ENCODE measurements at regions not wholly inside any gene's neighbourhood (a gene's known extent, or its start where the extent isn't known, plus 50 kb on each side); places are given as distances from the start of the nearest gene placed in this dataset.
"Not testable (repeated sequence)": the region's sequence is repeated elsewhere in the genome, so short reads cannot be mapped to it uniquely, and the experiment has no call there.

DNA sequence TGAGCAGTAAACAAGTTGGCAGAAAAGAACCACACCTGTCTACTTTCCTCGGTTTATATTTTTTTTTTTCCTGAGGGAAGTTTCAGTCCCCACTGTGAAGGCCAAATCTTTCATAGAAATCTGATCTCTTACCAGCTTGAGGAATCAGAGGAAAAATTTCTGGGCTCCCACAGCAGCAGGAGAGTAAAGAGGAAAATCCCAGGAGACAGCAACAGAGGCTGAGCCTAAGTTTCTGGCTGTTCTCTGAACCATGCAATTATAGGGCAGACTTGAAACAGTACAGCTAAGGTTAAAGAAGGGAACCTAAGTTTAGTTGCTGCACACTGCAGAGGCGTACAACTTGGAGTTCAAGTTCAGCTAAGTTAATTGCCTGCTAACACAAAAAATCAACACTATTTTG, 1090.9 kb upstream of the INTU start:
- TF ChIP-seq EP300 (IDR thresholded peaks at IDR 0.05) = no peak
- TF ChIP-seq, protein P1, sequence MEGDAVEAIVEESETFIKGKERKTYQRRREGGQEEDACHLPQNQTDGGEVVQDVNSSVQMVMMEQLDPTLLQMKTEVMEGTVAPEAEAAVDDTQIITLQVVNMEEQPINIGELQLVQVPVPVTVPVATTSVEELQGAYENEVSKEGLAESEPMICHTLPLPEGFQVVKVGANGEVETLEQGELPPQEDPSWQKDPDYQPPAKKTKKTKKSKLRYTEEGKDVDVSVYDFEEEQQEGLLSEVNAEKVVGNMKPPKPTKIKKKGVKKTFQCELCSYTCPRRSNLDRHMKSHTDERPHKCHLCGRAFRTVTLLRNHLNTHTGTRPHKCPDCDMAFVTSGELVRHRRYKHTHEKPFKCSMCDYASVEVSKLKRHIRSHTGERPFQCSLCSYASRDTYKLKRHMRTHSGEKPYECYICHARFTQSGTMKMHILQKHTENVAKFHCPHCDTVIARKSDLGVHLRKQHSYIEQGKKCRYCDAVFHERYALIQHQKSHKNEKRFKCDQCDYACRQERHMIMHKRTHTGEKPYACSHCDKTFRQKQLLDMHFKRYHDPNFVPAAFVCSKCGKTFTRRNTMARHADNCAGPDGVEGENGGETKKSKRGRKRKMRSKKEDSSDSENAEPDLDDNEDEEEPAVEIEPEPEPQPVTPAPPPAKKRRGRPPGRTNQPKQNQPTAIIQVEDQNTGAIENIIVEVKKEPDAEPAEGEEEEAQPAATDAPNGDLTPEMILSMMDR (IDR thresholded peaks at IDR 0.05) = no peak
- no peak for TF ChIP-seq POLR2AphosphoS5 (IDR thresholded peaks at IDR 0.05)
- TF ChIP-seq POLR2A (IDR thresholded peaks at IDR 0.05) = no peak
- no peak overlapping the region for H3K4me3 ChIP-seq
- ATAC-seq = no peak
- H3K27ac ChIP-seq = no peak overlapping the region
- no peaks in the 10 kb centered on the region for H3K36me3 ChIP-seq
- no peaks in the 10 kb centered on the region for H3K27me3 ChIP-seq
- H3K4me1 ChIP-seq = no peaks in the 10 kb centered on the region
- 41 to 67% methylated on average over 2 of the region's 2 CpGs for WGBS, 2 donors (ENCODE audit: low coverage in 1 of 2)
- no peaks in the 10 kb centered on the region for H3K9me3 ChIP-seq

- Histone ChIP-seq H3K9me3 (no peaks in the 10 kb centered on the region), H3K4me3 (no peak overlapping the region), H3K36me3 (no peaks in the 10 kb centered on the region), H3K27me3 (no peaks in the 10 kb centered on the region), H3K4me1 (no peaks in the 10 kb centered on the region), H3K27ac (no peak overlapping the region)
- 64 to 67% methylated on average over 3 to 5 of the region's 5 CpGs for WGBS, 2 donors (ENCODE audit: low coverage in 1 of 2)
- no peak for ATAC-seq
- TF ChIP-seq, protein P1 (IDR thresholded peaks at IDR 0.05) = no peak
- TF ChIP-seq EP300 (IDR thresholded peaks at IDR 0.05) (no peak), POLR2AphosphoS5 (IDR thresholded peaks at IDR 0.05) (no peak), POLR2A (IDR thresholded peaks at IDR 0.05) (no peak)
Observed at GRCh38 chr4:126544276-126544675, 1088.5 kb upstream of the INTU start.

GRCh38 chr4:126546197-126546596, 1086.6 kb upstream of the INTU start:
- not testable (repeated sequence) for H3K27me3 ChIP-seq, H3K4me3 ChIP-seq, H3K4me1 ChIP-seq, H3K9me3 ChIP-seq, ATAC-seq, H3K27ac ChIP-seq, H3K36me3 ChIP-seq
- 95 to 100% methylated on average over 6 to 10 of the region's 10 CpGs for WGBS, 2 donors (ENCODE audit: low coverage in 1 of 2)

- no peaks in the 10 kb centered on the region for H3K36me3 ChIP-seq
- no peak for TF ChIP-seq EP300 (IDR thresholded peaks at IDR 0.05)
- no peak for TF ChIP-seq POLR2A (IDR thresholded peaks at IDR 0.05)
- TF ChIP-seq POLR2AphosphoS5 (IDR thresholded peaks at IDR 0.05) = no peak
- TF ChIP-seq, protein P1 (IDR thresholded peaks at IDR 0.05) = no peak
- no peaks in the 10 kb centered on the region for H3K4me1 ChIP-seq
- no peaks in the 10 kb centered on the region for H3K27me3 ChIP-seq
- ATAC-seq = no peak
- no peak overlapping the region for H3K27ac ChIP-seq
- no peak overlapping the region for H3K4me3 ChIP-seq
- no peaks in the 10 kb centered on the region for H3K9me3 ChIP-seq
Observed at GRCh38 chr4:126547352-126547751, 1085.4 kb upstream of the INTU start.

GRCh38 chr4:126548890-126549289, 1083.9 kb upstream of the INTU start:
- H3K4me3 ChIP-seq = no peak overlapping the region
- no peak for TF ChIP-seq EP300 (IDR thresholded peaks at IDR 0.05)
- TF ChIP-seq, protein P1 (IDR thresholded peaks at IDR 0.05) = no peak
- no peak for TF ChIP-seq POLR2A (IDR thresholded peaks at IDR 0.05)
- no peak for TF ChIP-seq POLR2AphosphoS5 (IDR thresholded peaks at IDR 0.05)
- H3K4me1 ChIP-seq = no peaks in the 10 kb centered on the region
- no peaks in the 10 kb centered on the region for H3K27me3 ChIP-seq
- no peaks in the 10 kb centered on the region for H3K9me3 ChIP-seq
- H3K36me3 ChIP-seq = no peaks in the 10 kb centered on the region
- no peak for ATAC-seq
- H3K27ac ChIP-seq = no peak overlapping the region

- H3K27me3 ChIP-seq = no peaks in the 10 kb centered on the region
- no peaks in the 10 kb centered on the region for H3K36me3 ChIP-seq
- WGBS, 2 donors (ENCODE audit: low coverage in 1 of 2) = 41 to 71% methylated on average over 1 of the region's 1 CpG
- no peak overlapping the region for H3K27ac ChIP-seq
- H3K4me3 ChIP-seq = no peak overlapping the region
- H3K4me1 ChIP-seq = no peaks in the 10 kb centered on the region
- H3K9me3 ChIP-seq = no peaks in the 10 kb centered on the region
- ATAC-seq = no peak
- TF ChIP-seq POLR2A (IDR thresholded peaks at IDR 0.05) (no peak), EP300 (IDR thresholded peaks at IDR 0.05) (no peak), POLR2AphosphoS5 (IDR thresholded peaks at IDR 0.05) (no peak)
- TF ChIP-seq, protein P1 (IDR thresholded peaks at IDR 0.05) = no peak
Observed at GRCh38 chr4:126552321-126552720, 1080.4 kb upstream of the INTU start.
